Heart left ventricle (tissue), 13 donors: ENCODE measurements at regions not wholly inside any gene's neighbourhood (a gene's known extent, or its start where the extent isn't known, plus 50 kb on each side); places are given as distances from the start of the nearest gene placed in this dataset.

Experiments
- POLR2A ChIP-seq, 2 donors: fragments of 450-650 bp; IDR thresholded peaks; one replicate each; pipeline ENCODE4 v1.6.1; 2017; ENCODE audit warnings: antibody characterized with exemption in 2 of 2, mild to moderate bottlenecking in 2 of 2, moderate library complexity in 2 of 2
- TF ChIP-seq, protein P1 (sequence below), 12 donors: fragments of 200-600 bp; sonication (generic) in 4 of 12; IDR thresholded peaks; one replicate each; pipeline versions ENCODE4 v1.5.0 to v1.8.0; 2018 to 2022; ENCODE audit warnings: antibody characterized with exemption in 12 of 12, mild to moderate bottlenecking in 5 of 12
- donor health status: ischemic (EF 13 %, LVEDD 7.1; RV severe dilation, severe dysfunction).
- donor health status: DM: no; HTN: yes; CAD: no.
- donor health status: DM: no; HTN: no; CAD: no.
- donor health status: ischemic (EF 25% LVEDD 6.9; RV normal size, moderate dysfunction).
- donor health status: ischemic (EF 25% LVEDD 5.7; RV mildly dilated, moderate dysfunction).
- donor health status: ischemic (EF 35%, LVEDD 5.7; RV mildly dilated, moderate dysfunction).
- donor health status: nonischemic (EF 11% LVEDD 7.7; RV severe dilation, severe dysfunction).
- donor health status: DM: yes; HTN: yes; CAD: no.
- donor health status: PGD.
- donor health status: ischemic (EF 29% LVEDD 5.4; RV normal size, mild dysfunction).
- donor health status: nonischemic (EF 23%, LVEDD 6.1; RV moderate dilation, normal function).

DNA sequence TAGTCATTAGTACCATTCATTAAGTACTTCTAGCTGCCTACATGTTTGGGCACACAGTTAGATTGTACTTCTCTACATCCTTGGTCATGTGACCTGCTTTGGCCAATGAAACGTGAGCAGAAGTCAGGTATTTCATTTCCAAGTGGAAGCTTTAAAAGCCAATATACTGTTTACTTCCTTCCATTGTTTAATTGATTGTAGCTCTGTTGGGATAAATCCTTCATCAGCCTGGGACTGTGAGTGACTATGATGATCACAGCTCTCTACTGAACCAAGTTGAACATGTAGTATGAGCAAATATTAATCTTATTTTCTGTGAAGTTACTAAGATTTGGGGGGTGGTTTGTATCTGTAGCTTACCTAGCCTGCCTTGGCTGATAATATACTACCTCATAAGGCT lies 116.5 kb upstream of the ROPN1 start:
- TF ChIP-seq, protein P1, sequence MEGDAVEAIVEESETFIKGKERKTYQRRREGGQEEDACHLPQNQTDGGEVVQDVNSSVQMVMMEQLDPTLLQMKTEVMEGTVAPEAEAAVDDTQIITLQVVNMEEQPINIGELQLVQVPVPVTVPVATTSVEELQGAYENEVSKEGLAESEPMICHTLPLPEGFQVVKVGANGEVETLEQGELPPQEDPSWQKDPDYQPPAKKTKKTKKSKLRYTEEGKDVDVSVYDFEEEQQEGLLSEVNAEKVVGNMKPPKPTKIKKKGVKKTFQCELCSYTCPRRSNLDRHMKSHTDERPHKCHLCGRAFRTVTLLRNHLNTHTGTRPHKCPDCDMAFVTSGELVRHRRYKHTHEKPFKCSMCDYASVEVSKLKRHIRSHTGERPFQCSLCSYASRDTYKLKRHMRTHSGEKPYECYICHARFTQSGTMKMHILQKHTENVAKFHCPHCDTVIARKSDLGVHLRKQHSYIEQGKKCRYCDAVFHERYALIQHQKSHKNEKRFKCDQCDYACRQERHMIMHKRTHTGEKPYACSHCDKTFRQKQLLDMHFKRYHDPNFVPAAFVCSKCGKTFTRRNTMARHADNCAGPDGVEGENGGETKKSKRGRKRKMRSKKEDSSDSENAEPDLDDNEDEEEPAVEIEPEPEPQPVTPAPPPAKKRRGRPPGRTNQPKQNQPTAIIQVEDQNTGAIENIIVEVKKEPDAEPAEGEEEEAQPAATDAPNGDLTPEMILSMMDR (IDR thresholded peaks at IDR 0.05) = no peak
- no peak for TF ChIP-seq POLR2A (IDR thresholded peaks at IDR 0.05)
